ENCODE measurements at regions not wholly inside any gene's neighbourhood (a gene's known extent, or its start where the extent isn't known, plus 50 kb on each side); places are given as distances from the start of the nearest gene placed in this dataset.
"Not testable (repeated sequence)": the region's sequence is repeated elsewhere in the genome, so short reads cannot be mapped to it uniquely, and the experiment has no call there.

- DNase-seq (ENCODE audit: low spot score), result no peak
Measured at GRCh38 chr2:16392647-16393499, 272.8 kb downstream of the CYRIA start.

GRCh38 chr2:16391986-16392385 is 273.6 kb downstream of the CYRIA start:
- no peak for DNase-seq (ENCODE audit: low spot score)

- DNase-seq (ENCODE audit: low spot score), result no peak
Measured at GRCh38 chr2:16390561-16390960, 275.1 kb downstream of the CYRIA start.

GRCh38 chr2:16389611-16390010 is 276.0 kb downstream of the CYRIA start:
- DNase-seq (ENCODE audit: low spot score), result no peak

- DNase-seq (ENCODE audit: low spot score), result not testable (repeated sequence)
Measured at GRCh38 chr2:16388199-16388830, 277.3 kb downstream of the CYRIA start.

GRCh38 chr2:16387461-16387984 is 278.1 kb downstream of the CYRIA start:
- DNase-seq (ENCODE audit: low spot score), result no peak

- DNase-seq (ENCODE audit: low spot score), result no peak
Measured at GRCh38 chr2:16386431-16386830, 279.2 kb downstream of the CYRIA start.

- DNase-seq (ENCODE audit: low spot score), result no peak
Measured at GRCh38 chr2:16386031-16386430, 279.6 kb downstream of the CYRIA start.

GRCh38 chr2:16385341-16385740 is 280.3 kb downstream of the CYRIA start:
- DNase-seq (ENCODE audit: low spot score), result no peak

GRCh38 chr2:16383411-16383810 is 282.2 kb downstream of the CYRIA start:
- DNase-seq (ENCODE audit: low spot score), result no peak

GRCh38 chr2:16382451-16382850 is 283.2 kb downstream of the CYRIA start:
- DNase-seq (ENCODE audit: low spot score), result no peak

GRCh38 chr2:16381511-16381910 is 284.1 kb downstream of the CYRIA start:
- no peak for DNase-seq (ENCODE audit: low spot score)

GRCh38 chr2:16379901-16380300 is 285.7 kb downstream of the CYRIA start:
- DNase-seq (ENCODE audit: low spot score), result not testable (repeated sequence)

GRCh38 chr2:16379061-16379460 is 286.6 kb downstream of the CYRIA start:
- not testable (repeated sequence) for DNase-seq (ENCODE audit: low spot score)

GRCh38 chr2:16378031-16378430 is 287.6 kb downstream of the CYRIA start:
- no peak for DNase-seq (ENCODE audit: low spot score)

GRCh38 chr2:16375981-16376380 is 289.7 kb downstream of the CYRIA start:
- DNase-seq (ENCODE audit: low spot score), result no peak

GRCh38 chr2:16375351-16375750 is 290.3 kb downstream of the CYRIA start:
- no peak for DNase-seq (ENCODE audit: low spot score)

- DNase-seq (ENCODE audit: low spot score), result no peak
Measured at GRCh38 chr2:16374671-16375070, 291.0 kb downstream of the CYRIA start.

GRCh38 chr2:16373341-16373740 is 292.3 kb downstream of the CYRIA start:
- no peak for DNase-seq (ENCODE audit: low spot score)

- DNase-seq (ENCODE audit: low spot score), result no peak
Measured at GRCh38 chr2:16371751-16372150, 293.9 kb downstream of the CYRIA start.

- no peak for DNase-seq (ENCODE audit: low spot score)
Measured at GRCh38 chr2:16368951-16369350, 296.7 kb downstream of the CYRIA start.

- DNase-seq (ENCODE audit: low spot score), result no peak
Measured at GRCh38 chr2:16368328-16368727, 297.3 kb downstream of the CYRIA start.

- no peak for DNase-seq (ENCODE audit: low spot score)
Measured at GRCh38 chr2:16365366-16365765, 300.3 kb downstream of the CYRIA start.

Measured in CD4-positive, alpha-beta T cell treated with Interleukin-15 for 4 hours (primary cell).